Naive thymus-derived CD8-positive, alpha-beta T cell (primary cell): ENCODE measurements at regions not wholly inside any gene's neighbourhood (a gene's known extent, or its start where the extent isn't known, plus 50 kb on each side); places are given as distances from the start of the nearest gene placed in this dataset.

Experiments used
- ATAC-seq, 2 donors: fragments of 150-1000 bp; cut with Tn5 transposase in 1 of 2; sonication (Bioruptor Pico), chemical (Tn5 transposase) in 1 of 2; 1 replicate in 1 of 2; 2 replicates in 1 of 2; pipeline ENCODE4 v1.10.0; 2021; ENCODE audit warnings: mild to moderate bottlenecking in 2 of 2, moderate library complexity in 2 of 2
- POLR2A ChIA-PET: fragments of 350-600 bp; sonication (Branson Sonifier 250); formaldehyde crosslinking; loops from one replicate; lab custom pipeline; 2021; ENCODE audit warnings: antibody characterized with exemption; lab: Charles Lee
- DNase-seq, 10 donors: peaks; one replicate each; pipeline versions ENCODE4 v3.0.0 to v3.0.0-alpha.2; 2020 to 2022
- H3K27ac Mint-ChIP-seq, 10 donors: one replicate each; pipeline ENCODE4 v1.8.0; 2020 to 2022; ENCODE audit warnings: mild to moderate bottlenecking in 10 of 10, mixed read lengths in 10 of 10, moderate library complexity in 4 of 10, inconsistent platforms in 1 of 10
- H3K27me3 Mint-ChIP-seq, 5 donors: one replicate each; pipeline ENCODE4 v1.8.0; 2021 to 2022; ENCODE audit warnings: mixed read lengths in 5 of 5
- H3K36me3 Mint-ChIP-seq, 3 donors: one replicate each; pipeline ENCODE4 v1.8.0; 2020 to 2022; ENCODE audit warnings: mixed read lengths in 3 of 3, mild to moderate bottlenecking in 2 of 3, inconsistent platforms in 1 of 3
- H3K4me1 Mint-ChIP-seq, 4 donors: one replicate each; pipeline ENCODE4 v1.8.0; 2021 to 2022; ENCODE audit warnings: mixed read lengths in 4 of 4
- H3K4me3 Mint-ChIP-seq, 10 donors: one replicate each; pipeline ENCODE4 v1.8.0; 2020 to 2022; ENCODE audit warnings: mild to moderate bottlenecking in 10 of 10, mixed read lengths in 10 of 10, moderate library complexity in 6 of 10, inconsistent platforms in 1 of 10
- H3K9me3 Mint-ChIP-seq, 9 donors: one replicate each; pipeline ENCODE4 v1.8.0; 2020 to 2022; ENCODE audit warnings: mixed read lengths in 9 of 9, mild to moderate bottlenecking in 3 of 9, inconsistent platforms in 1 of 9, moderate library complexity in 1 of 9

DNA sequence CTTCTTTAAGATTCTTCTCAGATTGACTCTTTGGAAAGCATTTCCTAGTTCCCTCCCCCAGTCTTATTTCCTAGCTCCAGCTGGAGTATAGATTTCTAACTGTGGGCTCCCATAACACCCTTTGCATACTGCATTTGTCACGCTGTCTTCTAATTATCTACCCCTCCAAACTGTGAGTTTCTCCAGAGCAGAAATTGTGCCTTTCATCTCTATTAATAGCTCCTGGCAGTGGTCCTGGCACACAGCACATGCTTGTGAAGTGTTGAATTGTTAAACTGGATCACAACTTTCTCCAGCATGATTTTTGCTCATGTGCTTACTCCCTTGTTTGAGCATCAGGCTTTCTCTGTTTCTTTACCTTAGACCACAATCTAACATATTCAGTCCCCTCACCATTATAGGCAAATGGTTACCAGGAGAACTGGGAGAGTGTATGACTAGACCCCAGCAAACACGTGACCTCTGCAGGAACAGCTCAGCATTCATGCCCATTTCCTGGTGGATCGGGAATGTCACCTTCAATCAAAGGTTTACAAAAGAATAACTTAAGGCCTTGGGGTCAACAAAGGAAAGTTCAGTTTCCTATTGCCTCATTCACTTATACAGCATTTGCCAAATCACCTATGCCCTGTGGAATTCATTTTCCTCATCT is 175.7 kb upstream of the TANK start:
- Mint-ChIP-seq H3K27me3 (peaks cover 0 to 4% (median 0%) of the 10 kb centered on the region in 5 donors), H3K4me1 (no peaks in the 10 kb centered on the region), H3K36me3 (peaks cover 0 to 6% (median 5%) of the 10 kb centered on the region in 3 donors), H3K27ac (no peak overlapping the region), H3K4me3 (no peak overlapping the region), H3K9me3 (peaks cover 0 to 4% (median 0%) of the 10 kb centered on the region in 9 donors)
- DNase-seq (no peak), ATAC-seq (no peak)
- POLR2A ChIA-PET: no interaction called here

DNA sequence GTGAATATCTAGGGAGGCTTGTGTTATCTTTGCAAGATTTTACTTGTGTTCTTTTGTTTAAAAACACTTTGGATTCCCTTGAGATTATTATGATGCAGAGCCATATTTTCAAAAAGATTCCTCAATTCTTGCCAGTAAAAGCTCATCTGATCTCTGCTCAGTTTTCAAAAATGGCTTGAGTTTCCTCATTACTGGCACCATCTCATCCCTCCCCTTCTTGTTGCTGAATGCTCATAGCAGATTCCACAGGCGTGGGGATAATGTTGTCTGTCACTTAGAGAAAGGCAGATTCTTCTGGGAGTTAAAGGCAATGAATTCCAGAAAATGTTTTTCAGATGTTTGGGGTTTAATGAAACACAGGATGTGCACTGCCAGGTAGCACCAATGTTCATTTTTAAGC is 170.4 kb upstream of the TANK start:
- Mint-ChIP-seq H3K9me3 (peaks cover 0 to 4% (median 0%) of the 10 kb centered on the region in 9 donors), H3K27ac (no peak overlapping the region), H3K27me3 (no peaks in the 10 kb centered on the region), H3K4me1 (peaks cover 3 to 12% (median 7%) of the 10 kb centered on the region in 4 donors), H3K36me3 (peaks cover 0 to 5% (median 0%) of the 10 kb centered on the region in 3 donors), H3K4me3 (no peak overlapping the region)
- DNase-seq: no peak
- POLR2A ChIA-PET: no interaction called here
- no peak for ATAC-seq

GRCh38 chr2:160993654-160994061 is 166.6 kb upstream of the TANK start:
- ATAC-seq (no peak), DNase-seq (no peak)
- POLR2A ChIA-PET: no interaction called here
- Mint-ChIP-seq H3K36me3 (no peaks in the 10 kb centered on the region), H3K27me3 (no peaks in the 10 kb centered on the region), H3K9me3 (no peaks in the 10 kb centered on the region), H3K4me1 (peaks cover 3 to 12% (median 7%) of the 10 kb centered on the region in 4 donors), H3K4me3 (peak overlapping the region in 7 of 10 donors; percentile 8 to 48 (median 24)), H3K27ac (peak overlapping the region in 4 of 10 donors; percentile 13 to 63 (median 50))

DNA sequence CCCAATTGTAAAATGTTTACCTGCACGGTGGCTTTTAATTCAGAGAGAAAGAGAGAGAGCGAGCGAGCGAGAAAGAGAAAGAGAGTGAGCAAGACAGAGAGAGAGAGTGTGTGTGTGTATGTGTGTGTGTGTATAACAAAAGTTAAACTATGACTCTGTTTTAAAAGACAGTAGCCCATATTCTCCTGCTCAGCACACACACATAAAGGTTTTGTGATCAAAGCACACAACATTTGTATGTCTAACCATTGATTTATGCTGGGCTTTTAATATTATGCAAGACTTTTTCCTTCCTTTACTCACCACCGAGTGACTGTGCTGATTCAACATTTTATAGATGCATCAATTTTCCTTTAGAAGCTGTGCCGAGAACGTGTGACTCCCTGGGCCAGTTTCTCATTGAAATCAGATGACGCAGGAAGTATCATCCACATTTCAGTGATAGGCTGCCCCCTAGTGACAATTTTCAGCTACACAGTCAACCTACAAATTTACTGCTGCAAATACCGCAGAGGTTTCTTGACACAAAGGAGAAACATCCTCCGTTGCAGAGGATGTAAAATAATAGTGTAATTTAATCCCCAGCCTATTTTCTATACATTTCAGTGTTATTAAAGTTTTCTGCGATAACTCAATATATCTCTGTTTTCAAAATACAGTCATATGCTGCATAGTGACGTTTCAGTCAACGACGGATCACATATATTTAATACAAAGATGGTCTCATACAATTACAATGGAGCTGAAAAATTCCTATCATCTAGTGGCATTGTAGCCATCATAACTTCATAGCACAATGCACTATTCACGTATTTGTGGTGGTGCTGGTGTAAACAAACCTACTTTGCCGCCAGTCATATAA is 165.9 kb upstream of the TANK start:
- peak; percentile 94 to 95 for ATAC-seq
- no peaks in the 10 kb centered on the region for H3K27me3 Mint-ChIP-seq
- H3K27ac Mint-ChIP-seq: peak overlapping the region in 5 of 10 donors; percentile 8 to 56 (median 22)
- H3K4me3 Mint-ChIP-seq: peak overlapping the region in 9 of 10 donors; percentile 8 to 64 (median 41)
- peak; percentile 20 to 86 (median 74) for DNase-seq
- POLR2A ChIA-PET: no interaction called here
- no peaks in the 10 kb centered on the region for H3K9me3 Mint-ChIP-seq
- no peaks in the 10 kb centered on the region for H3K36me3 Mint-ChIP-seq
- H3K4me1 Mint-ChIP-seq: peaks cover 3 to 12% (median 7%) of the 10 kb centered on the region in 4 donors

DNA sequence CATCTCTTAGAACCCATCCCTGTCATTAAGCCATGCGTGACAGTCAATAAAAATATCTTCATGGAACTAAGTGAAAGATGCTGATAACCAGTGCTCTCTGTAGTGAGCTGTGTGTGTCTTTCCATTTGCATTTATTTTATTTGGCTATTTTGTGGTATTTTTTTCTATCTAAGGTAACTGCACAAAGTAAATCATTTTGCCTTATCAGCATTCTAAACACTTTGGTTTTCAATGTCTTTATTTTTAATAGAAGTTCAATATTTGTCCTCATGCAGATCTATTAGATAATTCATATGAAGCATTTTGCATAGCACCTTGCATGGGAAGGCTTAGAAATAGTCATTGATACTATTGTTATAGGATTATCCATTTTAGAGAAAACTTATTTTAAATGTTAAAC is 163.6 kb upstream of the TANK start:
- H3K27me3 Mint-ChIP-seq: no peaks in the 10 kb centered on the region
- no peaks in the 10 kb centered on the region for H3K36me3 Mint-ChIP-seq
- no peak overlapping the region for H3K4me3 Mint-ChIP-seq
- no peak for ATAC-seq
- H3K4me1 Mint-ChIP-seq: peaks cover 3 to 12% (median 7%) of the 10 kb centered on the region in 4 donors
- H3K9me3 Mint-ChIP-seq: no peaks in the 10 kb centered on the region
- POLR2A ChIA-PET: no interaction called here
- no peak overlapping the region for H3K27ac Mint-ChIP-seq
- no peak for DNase-seq

- H3K4me3 Mint-ChIP-seq: no peak overlapping the region
- no peak for DNase-seq
- H3K27ac Mint-ChIP-seq: no peak overlapping the region
- H3K9me3 Mint-ChIP-seq: peaks cover 0 to 4% (median 0%) of the 10 kb centered on the region in 9 donors
- H3K27me3 Mint-ChIP-seq: peaks cover 0 to 11% (median 7%) of the 10 kb centered on the region in 5 donors
- POLR2A ChIA-PET: no interaction called here
- no peaks in the 10 kb centered on the region for H3K36me3 Mint-ChIP-seq
- ATAC-seq: no peak
- peaks cover 0 to 1% (median 0%) of the 10 kb centered on the region in 4 donors for H3K4me1 Mint-ChIP-seq
Measured at GRCh38 chr2:161004379-161004778, 155.8 kb upstream of the TANK start.

GRCh38 chr2:161005170-161005569 is 155.1 kb upstream of the TANK start:
- Mint-ChIP-seq H3K27me3 (peaks cover 0 to 17% (median 10%) of the 10 kb centered on the region in 5 donors), H3K36me3 (no peaks in the 10 kb centered on the region), H3K4me3 (no peak overlapping the region), H3K27ac (no peak overlapping the region), H3K9me3 (peaks cover 0 to 4% (median 0%) of the 10 kb centered on the region in 9 donors), H3K4me1 (peaks cover 0 to 1% (median 0%) of the 10 kb centered on the region in 4 donors)
- DNase-seq (no peak), ATAC-seq (no peak)
- POLR2A ChIA-PET: no interaction called here

DNA sequence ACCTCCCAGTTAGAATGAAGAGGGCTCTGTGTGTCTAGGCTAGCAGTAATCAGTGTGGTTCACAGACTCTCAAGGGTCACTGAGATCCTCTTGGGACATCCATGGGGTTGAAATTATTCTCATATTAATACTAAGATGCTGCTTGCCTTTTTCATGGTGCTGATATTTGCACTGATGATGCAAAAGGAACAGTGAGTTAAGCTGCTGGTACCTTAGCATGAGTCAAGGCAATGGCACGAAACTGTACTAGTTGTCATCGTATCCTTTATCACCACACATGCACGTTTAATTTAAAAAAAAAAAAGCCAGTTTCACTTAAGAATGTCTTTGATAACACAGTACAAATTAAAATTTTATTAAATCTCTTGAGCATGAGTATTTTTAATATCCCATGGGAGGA is 151.9 kb upstream of the TANK start:
- Mint-ChIP-seq H3K4me1 (peaks cover 0 to 1% (median 0%) of the 10 kb centered on the region in 4 donors), H3K27ac (no peak overlapping the region), H3K4me3 (no peak overlapping the region), H3K27me3 (peaks cover 15 to 24% (median 22%) of the 10 kb centered on the region in 5 donors), H3K36me3 (no peaks in the 10 kb centered on the region), H3K9me3 (peaks cover 0 to 7% (median 0%) of the 10 kb centered on the region in 9 donors)
- ATAC-seq: no peak
- POLR2A ChIA-PET: no interaction called here
- no peak for DNase-seq

GRCh38 chr2:161010503-161011015 is 149.7 kb upstream of the TANK start:
- Mint-ChIP-seq H3K27me3 (peaks cover 13 to 24% (median 20%) of the 10 kb centered on the region in 5 donors), H3K4me1 (no peaks in the 10 kb centered on the region), H3K4me3 (no peak overlapping the region)

DNA sequence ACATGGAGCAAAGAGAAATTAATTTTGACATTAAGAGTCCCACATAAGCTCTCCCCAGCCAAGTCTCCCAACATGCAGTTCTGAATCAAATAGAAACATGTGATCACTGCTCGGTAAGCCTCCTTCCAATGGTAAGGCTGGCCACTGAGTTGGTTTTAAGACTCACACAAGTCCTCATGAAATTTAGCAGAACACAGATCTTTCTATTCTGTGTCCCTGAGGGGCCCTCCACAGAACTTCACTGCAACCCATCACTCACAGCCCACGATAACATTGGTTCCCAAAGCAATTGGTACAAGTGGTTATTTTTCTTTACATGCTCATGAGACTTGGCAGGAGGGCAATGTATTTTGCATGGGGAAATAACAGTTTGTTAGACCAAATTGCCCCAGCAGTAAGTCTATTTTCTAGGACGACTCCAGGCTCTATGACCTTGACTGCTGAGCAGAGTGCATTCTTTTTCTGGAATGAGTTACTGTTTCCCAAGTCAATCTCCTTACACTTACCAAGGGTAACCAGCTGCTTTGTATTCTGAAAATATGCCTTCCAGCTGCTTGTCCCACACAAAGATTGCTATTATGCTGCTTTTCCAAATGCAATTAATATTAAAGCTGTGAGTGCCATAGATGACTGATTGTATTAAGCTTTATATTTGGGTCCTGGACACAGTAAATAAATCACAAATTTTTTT is 142.3 kb upstream of the TANK start:
- Mint-ChIP-seq H3K27me3 (peaks cover 1 to 9% (median 4%) of the 10 kb centered on the region in 5 donors), H3K9me3 (peaks cover 0 to 13% (median 2%) of the 10 kb centered on the region in 9 donors), H3K4me1 (no peaks in the 10 kb centered on the region), H3K36me3 (peaks cover 0 to 13% (median 0%) of the 10 kb centered on the region in 3 donors), H3K27ac (no peak overlapping the region), H3K4me3 (no peak overlapping the region)
- ATAC-seq: no peak
- no peak for DNase-seq
- POLR2A ChIA-PET: no interaction called here

More at GRCh38 chr2:161010503-161011015, 149.7 kb upstream of the TANK start:
- H3K27ac Mint-ChIP-seq: no peak overlapping the region
- no peak for ATAC-seq
- POLR2A ChIA-PET: no interaction called here
- H3K36me3 Mint-ChIP-seq: peaks cover 0 to 12% (median 0%) of the 10 kb centered on the region in 3 donors
- DNase-seq: no peak
- peaks cover 0 to 13% (median 4%) of the 10 kb centered on the region in 9 donors for H3K9me3 Mint-ChIP-seq

GRCh38 chr2:161019311-161019710 is 140.9 kb upstream of the TANK start:
- POLR2A ChIA-PET: no interaction called here
- Mint-ChIP-seq H3K27me3 (peaks cover 0 to 7% (median 4%) of the 10 kb centered on the region in 5 donors), H3K9me3 (peaks cover 0 to 11% (median 2%) of the 10 kb centered on the region in 9 donors), H3K4me1 (no peaks in the 10 kb centered on the region), H3K4me3 (no peak overlapping the region), H3K27ac (no peak overlapping the region), H3K36me3 (peaks cover 0 to 13% (median 0%) of the 10 kb centered on the region in 3 donors)
- DNase-seq (no peak), ATAC-seq (no peak)

DNA sequence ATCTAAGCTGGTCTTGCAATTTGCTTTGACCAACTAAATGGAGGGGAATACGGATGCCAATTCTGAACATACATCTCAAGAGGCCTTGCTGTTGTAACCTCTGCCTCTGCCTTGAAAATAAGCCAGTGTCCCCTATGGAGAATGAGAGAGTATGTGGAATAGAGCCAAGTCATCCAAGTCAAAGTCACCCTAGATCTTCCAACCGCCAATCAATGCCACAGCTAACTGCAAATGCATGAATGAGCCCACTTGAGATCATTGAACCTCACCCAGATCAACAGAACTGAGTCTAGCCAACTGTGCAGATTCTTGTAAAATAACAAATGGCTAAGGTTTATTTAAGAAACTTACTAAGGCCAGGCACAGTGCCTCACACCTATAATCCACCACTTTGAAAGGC is 139.8 kb upstream of the TANK start:
- Mint-ChIP-seq H3K4me3 (no peak overlapping the region), H3K36me3 (peaks cover 0 to 2% (median 0%) of the 10 kb centered on the region in 3 donors), H3K27me3 (peaks cover 0 to 9% (median 4%) of the 10 kb centered on the region in 5 donors), H3K27ac (no peak overlapping the region), H3K9me3 (peaks cover 0 to 3% (median 0%) of the 10 kb centered on the region in 9 donors), H3K4me1 (no peaks in the 10 kb centered on the region)
- DNase-seq (no peak), ATAC-seq (no peak)
- POLR2A ChIA-PET: no interaction called here
